Neuronal stem cell (in vitro differentiated cells): ENCODE measurements at regions not wholly inside any gene's neighbourhood (a gene's known extent, or its start where the extent isn't known, plus 50 kb on each side); places are given as distances from the start of the nearest gene placed in this dataset.
A peak's percentile ranks its signal among the peaks of the same experiment; 100 is the strongest.

ENCODE experiments used
- DNase-seq: peaks from one replicate; pipeline ENCODE4 v3.0.0-alpha.2; 2013; ENCODE audit warnings: low spot score
- H2AFZ ChIP-seq: one replicate; pipeline ENCODE4 v1.6.1; 2013; ENCODE audit warnings: mild to moderate bottlenecking, low read length, inconsistent platforms
- H2AK5ac ChIP-seq: 2 replicates; pipeline ENCODE4 v1.6.1; 2013; ENCODE audit warnings: low read depth, mild to moderate bottlenecking, inconsistent platforms, low read length, moderate library complexity, mixed read lengths
- H2BK120ac ChIP-seq: 2 replicates; pipeline ENCODE4 v1.6.1; 2013; ENCODE audit warnings: low read depth, mild to moderate bottlenecking, inconsistent platforms, low read length, moderate library complexity, mixed read lengths
- H2BK12ac ChIP-seq: one replicate; pipeline ENCODE4 v1.6.1; 2013; ENCODE audit warnings: low read length, inconsistent platforms
- H2BK15ac ChIP-seq: 2 replicates; pipeline ENCODE4 v1.6.1; 2013; ENCODE audit warnings: mild to moderate bottlenecking, low read length, inconsistent platforms, mixed read lengths
- H2BK5ac ChIP-seq: one replicate; pipeline ENCODE4 v1.6.1; 2013; ENCODE audit warnings: inconsistent platforms, mild to moderate bottlenecking, low read length, moderate library complexity
- H3K14ac ChIP-seq: one replicate; pipeline ENCODE4 v1.6.1; 2013; ENCODE audit warnings: low read length, inconsistent platforms
- H3K18ac ChIP-seq: 2 replicates; pipeline ENCODE4 v1.6.1; 2013; ENCODE audit warnings: low read length, inconsistent platforms
- H3K23ac ChIP-seq: 2 replicates; pipeline ENCODE4 v1.6.1; 2013; ENCODE audit warnings: low read depth, mild to moderate bottlenecking, mixed read lengths, low read length, inconsistent platforms; ENCODE audit not compliant: poor library complexity
- H3K27ac ChIP-seq: replicated peaks from 3 replicates; pipeline ENCODE4 v1.5.1; 2013; ENCODE audit warnings: low read length, inconsistent platforms
- H3K27me3 ChIP-seq, 3 experiments: 2 replicates each; pipeline ENCODE4 v1.6.1; 2013; ENCODE audit warnings: low read length in 3 of 3, mild to moderate bottlenecking in 2 of 3, inconsistent platforms in 1 of 3, low read depth in 1 of 3, mixed read lengths in 1 of 3, moderate library complexity in 1 of 3; ENCODE audit not compliant: control insufficient read depth in 3 of 3, insufficient read depth in 3 of 3
- H3K36me3 ChIP-seq, 2 donors: replicated peaks in 1 of 2; 2 replicates each; pipeline ENCODE4 v1.6.1; 2013; ENCODE audit warnings: low read length in 2 of 2; ENCODE audit not compliant: control insufficient read depth in 2 of 2, insufficient read depth in 2 of 2
- H3K4ac ChIP-seq: 2 replicates; pipeline ENCODE4 v1.6.1; 2013; ENCODE audit warnings: inconsistent platforms, mild to moderate bottlenecking, low read length, moderate library complexity
- H3K4me1 ChIP-seq, 2 donors: 1 replicate in 1 of 2; 2 replicates in 1 of 2; pipeline ENCODE4 v1.6.1; 2013; ENCODE audit warnings: low read length in 2 of 2, low read depth in 1 of 2; ENCODE audit not compliant: control insufficient read depth in 2 of 2, insufficient read depth in 1 of 2
- H3K4me2 ChIP-seq: one replicate; pipeline ENCODE4 v1.6.1; 2013; ENCODE audit warnings: mild to moderate bottlenecking, low read length, inconsistent platforms; ENCODE audit not compliant: insufficient read depth, poor library complexity, severe bottlenecking
- H3K4me3 ChIP-seq, 2 donors: 2 replicates each; pipeline ENCODE4 v1.5.1; 2013; ENCODE audit warnings: low read length in 2 of 2, mild to moderate bottlenecking in 2 of 2, inconsistent platforms in 1 of 2, moderate library complexity in 1 of 2
- H3K79me1 ChIP-seq: one replicate; pipeline ENCODE4 v1.6.1; 2013; ENCODE audit warnings: low read depth, mild to moderate bottlenecking, inconsistent platforms, low read length, moderate library complexity
- H3K9ac ChIP-seq: one replicate; pipeline ENCODE4 v1.6.1; 2013; ENCODE audit warnings: mild to moderate bottlenecking, low read depth, low read length, inconsistent platforms; ENCODE audit not compliant: poor library complexity
- H3K9me3 ChIP-seq, 2 donors: replicated peaks in 1 of 2; 2 replicates each; pipeline versions ENCODE3 to v1.6.1; 2013; ENCODE audit warnings: low read length in 2 of 2, mild to moderate bottlenecking in 2 of 2, inconsistent platforms in 1 of 2, low read depth in 1 of 2, mixed read lengths in 1 of 2, moderate library complexity in 1 of 2; ENCODE audit not compliant: control insufficient read depth in 2 of 2, insufficient read depth in 1 of 2
- H4K8ac ChIP-seq: one replicate; pipeline ENCODE4 v1.6.1; 2013; ENCODE audit warnings: low read depth, mild to moderate bottlenecking, inconsistent platforms, low read length, moderate library complexity
- H4K91ac ChIP-seq: one replicate; pipeline ENCODE4 v1.6.1; 2013; ENCODE audit warnings: low read length, low read depth, mild to moderate bottlenecking, inconsistent platforms; ENCODE audit not compliant: poor library complexity
- WGBS, 2 donors: extraction: QIAGEN DNeasy Blood & Tissue Kit; methylation state at CpG; one replicate each; pipeline ENCODE4 v1.1.7; 2013; ENCODE audit warnings: missing lambda C conversion rate in 2 of 2, mixed read lengths in 1 of 2; ENCODE audit not compliant: insufficient read length in 2 of 2, insufficient replicate concordance in 1 of 2; ENCODE audit errors: extremely low coverage in 2 of 2; 5-methylcytosine and 5-hydroxymethylcytosine counted together

DNA sequence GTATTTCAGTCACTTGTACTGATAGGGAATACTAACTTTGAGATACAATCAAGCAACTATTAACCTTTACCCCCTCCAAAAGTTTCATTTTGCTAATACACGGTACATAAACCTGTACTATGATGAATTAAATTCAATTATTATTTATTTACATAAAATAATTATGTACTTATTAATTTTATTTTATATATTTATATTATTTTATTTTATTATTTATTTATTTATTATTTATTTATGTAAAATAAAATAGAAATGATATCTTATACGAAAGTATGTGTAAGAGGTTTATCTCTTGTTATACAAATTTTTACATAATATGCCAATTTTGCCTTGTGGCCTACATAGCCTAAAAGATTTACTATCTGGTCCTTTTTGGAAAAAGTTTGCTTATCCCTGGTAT lies 564.3 kb downstream of the SLITRK5 start:
- no peak overlapping the region for H2AFZ ChIP-seq
- no peak overlapping the region for H3K23ac ChIP-seq
- H2BK5ac ChIP-seq, result no peak overlapping the region
- no peaks in the 10 kb centered on the region for H3K4me1 ChIP-seq
- H3K9ac ChIP-seq, result no peak overlapping the region
- no peaks in the 10 kb centered on the region for H3K36me3 ChIP-seq
- H2AK5ac ChIP-seq, result no peak overlapping the region
- H3K4me3 ChIP-seq, result no peak overlapping the region
- no CpG with 5 or more reads among the region's 2 CpGs for WGBS, 2 donors
- no peaks in the 10 kb centered on the region for H3K27me3 ChIP-seq
- H3K9me3 ChIP-seq, result no peaks in the 10 kb centered on the region
- H4K91ac ChIP-seq, result no peak overlapping the region
- no peak overlapping the region for H3K4ac ChIP-seq
- no peak overlapping the region for H3K18ac ChIP-seq
- H2BK15ac ChIP-seq, result no peak overlapping the region
- H2BK12ac ChIP-seq, result no peak overlapping the region
- no peak overlapping the region for H3K14ac ChIP-seq
- H2BK120ac ChIP-seq, result no peak overlapping the region
- no peak for DNase-seq
- H3K4me2 ChIP-seq, result no peak overlapping the region
- H4K8ac ChIP-seq, result no peak overlapping the region
- H3K27ac ChIP-seq, result no peak overlapping the region
- no peaks in the 10 kb centered on the region for H3K79me1 ChIP-seq

DNA sequence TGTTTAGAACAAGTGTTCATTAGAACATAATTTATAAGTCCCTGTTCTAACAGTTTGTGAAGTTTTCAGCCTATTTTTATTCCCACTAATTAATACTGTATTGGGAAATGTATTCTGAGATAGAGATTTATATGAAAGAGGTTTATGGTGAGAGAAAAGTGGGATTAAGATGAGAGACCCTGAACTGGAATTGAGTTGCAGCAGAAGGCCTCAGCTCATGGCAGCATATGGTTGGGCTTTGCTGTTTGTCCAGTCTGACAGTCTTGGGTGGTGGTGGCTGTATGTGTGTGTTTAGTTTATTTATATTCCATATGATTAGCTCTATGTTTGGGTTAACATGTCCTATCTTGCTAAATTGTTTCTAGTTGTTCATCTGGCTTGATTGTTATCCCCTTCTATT lies 575.1 kb downstream of the SLITRK5 start:
- Histone ChIP-seq H2AK5ac (no peak overlapping the region), H3K18ac (no peak overlapping the region), H3K4me1 (no peaks in the 10 kb centered on the region), H3K9ac (no peak overlapping the region), H3K4ac (no peak overlapping the region), H2BK5ac (no peak overlapping the region), H2BK120ac (no peak overlapping the region), H3K27me3 (no peaks in the 10 kb centered on the region), H3K9me3 (no peaks in the 10 kb centered on the region), H3K14ac (no peak overlapping the region), H2BK15ac (no peak overlapping the region), H3K4me2 (no peak overlapping the region), H4K8ac (no peak overlapping the region), H4K91ac (no peak overlapping the region), H3K79me1 (no peaks in the 10 kb centered on the region), H3K36me3 (no peaks in the 10 kb centered on the region), H2AFZ (no peak overlapping the region), H3K4me3 (no peak overlapping the region), H2BK12ac (no peak overlapping the region), H3K27ac (no peak overlapping the region), H3K23ac (no peak overlapping the region)
- no peak for DNase-seq

DNA sequence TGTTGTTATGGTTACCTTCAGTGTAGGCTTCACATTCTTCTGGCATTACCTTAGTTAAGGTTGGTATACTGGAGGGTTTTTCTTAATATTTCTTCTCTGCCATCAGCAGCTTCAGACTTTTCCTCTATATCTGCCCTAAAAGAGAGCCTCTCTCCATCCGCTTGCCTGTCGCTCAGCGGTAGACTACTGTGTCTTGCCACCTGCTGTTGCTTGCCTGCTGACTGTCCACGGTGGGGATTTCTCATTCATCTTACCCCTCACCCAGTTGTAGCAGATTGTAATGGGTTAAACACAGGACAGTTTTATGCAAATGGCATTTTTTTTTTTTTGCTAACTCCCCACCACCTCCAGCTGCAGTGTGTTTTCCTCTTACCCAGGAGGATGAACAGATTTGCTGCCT lies 577.2 kb downstream of the SLITRK5 start:
- H2AFZ ChIP-seq, result no peak overlapping the region
- no peak overlapping the region for H4K8ac ChIP-seq
- H3K36me3 ChIP-seq, result no peaks in the 10 kb centered on the region
- no peak overlapping the region for H2BK120ac ChIP-seq
- peak; percentile 5 for DNase-seq
- H4K91ac ChIP-seq, result no peak overlapping the region
- H3K27ac ChIP-seq, result no peak overlapping the region
- H2BK15ac ChIP-seq, result no peak overlapping the region
- H3K18ac ChIP-seq, result no peak overlapping the region
- WGBS, 2 donors, result no CpG with 5 or more reads among the region's 4 CpGs
- no peaks in the 10 kb centered on the region for H3K4me1 ChIP-seq
- no peaks in the 10 kb centered on the region for H3K79me1 ChIP-seq
- H3K4me3 ChIP-seq, result no peak overlapping the region
- no peaks in the 10 kb centered on the region for H3K27me3 ChIP-seq
- H3K4ac ChIP-seq, result no peak overlapping the region
- no peak overlapping the region for H3K23ac ChIP-seq
- H2BK5ac ChIP-seq, result no peak overlapping the region
- H3K9me3 ChIP-seq, result no peaks in the 10 kb centered on the region
- no peak overlapping the region for H2AK5ac ChIP-seq
- no peak overlapping the region for H3K14ac ChIP-seq
- H2BK12ac ChIP-seq, result no peak overlapping the region
- H3K9ac ChIP-seq, result no peak overlapping the region
- H3K4me2 ChIP-seq, result no peak overlapping the region

DNA sequence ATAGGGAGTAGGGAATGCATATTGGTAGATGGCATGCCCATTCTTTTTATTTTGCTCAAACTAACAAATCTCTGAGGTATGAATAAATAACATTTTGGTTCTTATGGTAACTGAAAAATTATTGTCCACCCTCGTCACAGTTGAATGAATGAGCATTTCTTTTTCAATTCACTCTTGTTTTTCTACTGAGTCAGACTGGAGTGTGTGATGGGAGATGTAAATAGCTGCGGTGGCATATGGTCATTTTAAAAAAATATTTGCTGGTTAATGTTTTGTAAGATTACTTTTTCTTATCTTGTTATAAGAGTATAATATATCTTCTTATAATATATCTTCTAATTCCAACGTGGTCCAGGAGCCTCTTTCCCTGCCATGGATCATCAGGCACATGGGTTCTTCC lies 586.5 kb downstream of the SLITRK5 start:
- H4K8ac ChIP-seq, result no peak overlapping the region
- H3K23ac ChIP-seq, result no peak overlapping the region
- H3K18ac ChIP-seq, result no peak overlapping the region
- no peak overlapping the region for H2AK5ac ChIP-seq
- H3K36me3 ChIP-seq, result no peaks in the 10 kb centered on the region
- H3K79me1 ChIP-seq, result no peaks in the 10 kb centered on the region
- H2BK15ac ChIP-seq, result no peak overlapping the region
- no peak overlapping the region for H3K4me3 ChIP-seq
- H3K27ac ChIP-seq, result no peak overlapping the region
- H4K91ac ChIP-seq, result no peak overlapping the region
- H3K4me2 ChIP-seq, result no peak overlapping the region
- H3K14ac ChIP-seq, result no peak overlapping the region
- H2BK12ac ChIP-seq, result no peak overlapping the region
- H3K9ac ChIP-seq, result no peak overlapping the region
- no peak overlapping the region for H2BK120ac ChIP-seq
- no peaks in the 10 kb centered on the region for H3K4me1 ChIP-seq
- H2AFZ ChIP-seq, result no peak overlapping the region
- no peak overlapping the region for H2BK5ac ChIP-seq
- no CpG with 5 or more reads among the region's 3 CpGs for WGBS, 2 donors
- no peaks in the 10 kb centered on the region for H3K27me3 ChIP-seq
- no peak overlapping the region for H3K4ac ChIP-seq
- DNase-seq, result no peak
- no peaks in the 10 kb centered on the region for H3K9me3 ChIP-seq
